GM23338 (cell line): ENCODE measurements at regions not wholly inside any gene's neighbourhood (a gene's known extent, or its start where the extent isn't known, plus 50 kb on each side); places are given as distances from the start of the nearest gene placed in this dataset.

Experiments
- ATAC-seq: fragments of 200-7000 bp; cut with Tn5 transposase; 3 replicates; pipeline ENCODE4 v1.9.1; 2020
- DNase-seq: peaks from one replicate; pipeline ENCODE4 v3.0.0-alpha.2; 2015; ENCODE audit warnings: low spot score
- H2AFZ ChIP-seq: fragments of 200-600 bp; sonication (generic); 2 replicates; pipeline ENCODE4 v1.8.0; 2016; ENCODE audit warnings: antibody characterized with exemption, mild to moderate bottlenecking, moderate library complexity
- H3F3A ChIP-seq: fragments of 200-600 bp; sonication (generic); replicated peaks from 2 replicates; pipeline ENCODE4 v1.8.0; 2017; ENCODE audit warnings: antibody characterized with exemption, mixed run types, low read depth
- H3K27ac ChIP-seq: fragments of 200-600 bp; sonication (generic); 2 replicates; pipeline ENCODE4 v1.6.1; 2016; ENCODE audit warnings: low read depth
- H3K27me3 ChIP-seq: fragments of 200-600 bp; sonication (generic); 2 replicates; pipeline ENCODE4 v1.8.0; 2016; ENCODE audit warnings: mild to moderate bottlenecking, mixed run types, moderate library complexity; ENCODE audit not compliant: insufficient read depth
- H3K36me3 ChIP-seq: fragments of 200-600 bp; sonication (generic); 2 replicates; pipeline ENCODE4 v1.8.0; 2016; ENCODE audit warnings: mild to moderate bottlenecking; ENCODE audit not compliant: insufficient read depth
- H3K4me1 ChIP-seq: fragments of 200-600 bp; sonication (generic); 2 replicates; pipeline ENCODE4 v1.8.0; 2016; ENCODE audit warnings: mild to moderate bottlenecking, moderate library complexity; ENCODE audit not compliant: insufficient read depth
- H3K4me2 ChIP-seq: fragments of 200-600 bp; sonication (generic); 2 replicates; pipeline ENCODE4 v1.7.1; 2017; ENCODE audit warnings: mixed run types
- H3K4me3 ChIP-seq: fragments of 200-600 bp; sonication (generic); 2 replicates; pipeline ENCODE4 v1.6.1; 2016; ENCODE audit warnings: mixed run types
- H3K79me2 ChIP-seq: fragments of 200-600 bp; sonication (generic); replicated peaks from 2 replicates; pipeline ENCODE4 v1.8.0; 2017; ENCODE audit warnings: mild to moderate bottlenecking; ENCODE audit not compliant: insufficient read depth
- H3K9me2 ChIP-seq: fragments of 200-600 bp; sonication (generic); 2 replicates; pipeline ENCODE4 v1.8.0; 2017; ENCODE audit not compliant: insufficient read depth
- H4K20me1 ChIP-seq: fragments of 200-600 bp; sonication (generic); replicated peaks from 2 replicates; pipeline ENCODE4 v1.8.0; 2017; ENCODE audit warnings: mild to moderate bottlenecking; ENCODE audit not compliant: insufficient read depth
- H3K27ac Mint-ChIP-seq: 2 replicates; pipeline ENCODE4 v1.8.0; 2020; ENCODE audit warnings: inconsistent platforms, mild to moderate bottlenecking, moderate library complexity, mixed read lengths
- H3K27me3 Mint-ChIP-seq: 3 replicates; pipeline ENCODE4 v1.8.0; 2022; ENCODE audit warnings: low read depth, mild to moderate bottlenecking, moderate library complexity, mixed read lengths, inconsistent platforms; ENCODE audit not compliant: insufficient read depth, poor library complexity
- H3K36me3 Mint-ChIP-seq: 3 replicates; pipeline ENCODE4 v1.8.0; 2021; ENCODE audit warnings: low read depth, mild to moderate bottlenecking, inconsistent platforms, moderate library complexity, mixed read lengths
- H3K4me1 Mint-ChIP-seq: 3 replicates; pipeline ENCODE4 v1.8.0; 2020; ENCODE audit warnings: mild to moderate bottlenecking, inconsistent platforms, mixed read lengths
- H3K4me3 Mint-ChIP-seq: 3 replicates; pipeline ENCODE4 v1.8.0; 2021; ENCODE audit warnings: moderate library complexity, mild to moderate bottlenecking, inconsistent platforms, mixed read lengths
- H3K9me3 Mint-ChIP-seq: 3 replicates; pipeline ENCODE4 v1.8.0; 2020; ENCODE audit warnings: moderate library complexity, mild to moderate bottlenecking, inconsistent platforms, mixed read lengths
- CREB1 ChIP-seq: fragments of 250-450 bp; sonication (Bioruptor Pico); IDR thresholded peaks from 2 replicates; pipeline ENCODE4 v1.5.0; 2020; ENCODE audit warnings: low read depth, mild to moderate bottlenecking, moderate library complexity
- CTCF ChIP-seq, 2 experiments: fragments of 200-600 bp in 1 of 2; sonication (generic) in 1 of 2; conservative IDR thresholded peaks; 2 replicates each; pipeline versions ENCODE4 v1.5.1 to v1.6.1; 2016 to 2017; ENCODE audit warnings: antibody characterized with exemption in 2 of 2, low read depth in 2 of 2, mild to moderate bottlenecking in 2 of 2, moderate library complexity in 1 of 2
- EZH2 ChIP-seq: fragments of 200-600 bp; sonication (generic); IDR thresholded peaks from one replicate; pipeline ENCODE4 v1.8.0; 2017; ENCODE audit warnings: antibody characterized with exemption, mild to moderate bottlenecking, low read depth; ENCODE audit not compliant: unreplicated experiment
- EZH2phosphoT487 ChIP-seq: fragments of 200-600 bp; sonication (generic); IDR thresholded peaks from one replicate; pipeline ENCODE4 v1.8.1; 2018; ENCODE audit warnings: antibody characterized with exemption; ENCODE audit not compliant: unreplicated experiment
- NANOG ChIP-seq: IDR thresholded peaks from 2 replicates; pipeline ENCODE4 v1.6.1; 2016; ENCODE audit warnings: antibody characterized with exemption, borderline replicate concordance
- STAT1 ChIP-seq: IDR thresholded peaks from one replicate; pipeline ENCODE4 v1.6.1; 2016; ENCODE audit warnings: antibody characterized with exemption; ENCODE audit not compliant: unreplicated experiment
- ZNF114 ChIP-seq: fragments of 250-450 bp; sonication (Bioruptor Pico); IDR thresholded peaks from 2 replicates; pipeline ENCODE4 v1.5.0; 2020; ENCODE audit warnings: mild to moderate bottlenecking, moderate library complexity
- ZNF331 ChIP-seq: fragments of 250-450 bp; sonication (Bioruptor Pico); IDR thresholded peaks from 2 replicates; pipeline ENCODE4 v1.5.0; 2020; ENCODE audit warnings: low read depth, mild to moderate bottlenecking, moderate library complexity
- TF ChIP-seq, protein P1 (sequence below): fragments of 250-450 bp; sonication (Bioruptor Pico); IDR thresholded peaks from 2 replicates; pipeline ENCODE4 v1.5.0; 2020; ENCODE audit warnings: mild to moderate bottlenecking, moderate library complexity
- TF ChIP-seq, protein P2 (sequence below): IDR thresholded peaks from one replicate; pipeline ENCODE4 v1.6.1; 2018; ENCODE audit warnings: antibody characterized with exemption; ENCODE audit not compliant: unreplicated experiment

DNA sequence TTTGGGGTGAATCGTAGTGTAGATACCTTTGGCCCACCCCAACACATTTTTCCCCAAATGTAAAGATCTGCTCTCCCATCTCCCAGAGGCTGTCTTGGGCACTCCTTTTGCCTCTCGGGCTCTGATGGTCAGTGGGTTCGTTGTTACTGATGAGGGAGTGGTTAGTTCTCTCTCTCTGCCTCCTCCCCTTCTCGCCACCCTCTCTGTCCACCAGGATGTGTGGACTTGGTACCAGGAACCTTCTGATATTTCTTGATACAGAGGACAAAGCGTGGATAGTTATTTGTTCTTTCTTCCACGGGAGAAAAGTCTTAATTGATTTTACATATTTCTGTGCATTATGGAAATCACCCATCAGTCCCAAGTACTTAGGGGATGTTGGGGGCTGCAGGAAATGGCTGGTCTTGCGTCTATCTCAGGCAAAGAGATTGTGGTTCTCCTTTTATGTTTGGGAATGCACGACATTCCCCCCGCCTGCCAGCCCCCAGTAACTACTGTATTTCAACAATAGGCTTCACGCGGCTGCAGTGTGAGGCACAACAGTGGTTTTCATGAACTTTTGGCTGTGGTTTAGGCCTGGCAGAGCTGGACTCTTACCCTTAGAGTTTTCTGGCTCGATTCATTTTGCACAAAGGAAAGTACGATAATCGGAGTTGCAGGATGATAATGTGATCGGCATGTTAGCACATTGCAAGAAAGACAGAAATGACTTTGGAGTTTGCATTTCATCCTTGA lies 79.0 kb upstream of the ZNF536 start (continued):
- TF ChIP-seq CTCF (conservative IDR thresholded peaks at IDR 0.05; ENCODE audit: low read depth in 2 of 2) (no peak), STAT1 (no peak)

- H3K27me3 ChIP-seq, result no peaks in the 10 kb centered on the region
- H3K4me1 ChIP-seq, result peaks cover 3% of the 10 kb centered on the region; the same call in 1 of the 2 replicates
- ATAC-seq (no peak), DNase-seq (no peak)
- H3K4me3 ChIP-seq, result no peak overlapping the region
- H2AFZ ChIP-seq, result no peak overlapping the region
- H3K36me3 ChIP-seq, result no peaks in the 10 kb centered on the region
- TF ChIP-seq EZH2phosphoT487 (no peak), EZH2 (no peak), ZNF331 (CRISPR knock-in tag) (no peak), ZNF114 (no peak), CTCF (conservative IDR thresholded peaks at IDR 0.05; ENCODE audit: low read depth in 2 of 2) (no peak), NANOG (no peak), CREB1 (no peak)
- TF ChIP-seq, protein P1, sequence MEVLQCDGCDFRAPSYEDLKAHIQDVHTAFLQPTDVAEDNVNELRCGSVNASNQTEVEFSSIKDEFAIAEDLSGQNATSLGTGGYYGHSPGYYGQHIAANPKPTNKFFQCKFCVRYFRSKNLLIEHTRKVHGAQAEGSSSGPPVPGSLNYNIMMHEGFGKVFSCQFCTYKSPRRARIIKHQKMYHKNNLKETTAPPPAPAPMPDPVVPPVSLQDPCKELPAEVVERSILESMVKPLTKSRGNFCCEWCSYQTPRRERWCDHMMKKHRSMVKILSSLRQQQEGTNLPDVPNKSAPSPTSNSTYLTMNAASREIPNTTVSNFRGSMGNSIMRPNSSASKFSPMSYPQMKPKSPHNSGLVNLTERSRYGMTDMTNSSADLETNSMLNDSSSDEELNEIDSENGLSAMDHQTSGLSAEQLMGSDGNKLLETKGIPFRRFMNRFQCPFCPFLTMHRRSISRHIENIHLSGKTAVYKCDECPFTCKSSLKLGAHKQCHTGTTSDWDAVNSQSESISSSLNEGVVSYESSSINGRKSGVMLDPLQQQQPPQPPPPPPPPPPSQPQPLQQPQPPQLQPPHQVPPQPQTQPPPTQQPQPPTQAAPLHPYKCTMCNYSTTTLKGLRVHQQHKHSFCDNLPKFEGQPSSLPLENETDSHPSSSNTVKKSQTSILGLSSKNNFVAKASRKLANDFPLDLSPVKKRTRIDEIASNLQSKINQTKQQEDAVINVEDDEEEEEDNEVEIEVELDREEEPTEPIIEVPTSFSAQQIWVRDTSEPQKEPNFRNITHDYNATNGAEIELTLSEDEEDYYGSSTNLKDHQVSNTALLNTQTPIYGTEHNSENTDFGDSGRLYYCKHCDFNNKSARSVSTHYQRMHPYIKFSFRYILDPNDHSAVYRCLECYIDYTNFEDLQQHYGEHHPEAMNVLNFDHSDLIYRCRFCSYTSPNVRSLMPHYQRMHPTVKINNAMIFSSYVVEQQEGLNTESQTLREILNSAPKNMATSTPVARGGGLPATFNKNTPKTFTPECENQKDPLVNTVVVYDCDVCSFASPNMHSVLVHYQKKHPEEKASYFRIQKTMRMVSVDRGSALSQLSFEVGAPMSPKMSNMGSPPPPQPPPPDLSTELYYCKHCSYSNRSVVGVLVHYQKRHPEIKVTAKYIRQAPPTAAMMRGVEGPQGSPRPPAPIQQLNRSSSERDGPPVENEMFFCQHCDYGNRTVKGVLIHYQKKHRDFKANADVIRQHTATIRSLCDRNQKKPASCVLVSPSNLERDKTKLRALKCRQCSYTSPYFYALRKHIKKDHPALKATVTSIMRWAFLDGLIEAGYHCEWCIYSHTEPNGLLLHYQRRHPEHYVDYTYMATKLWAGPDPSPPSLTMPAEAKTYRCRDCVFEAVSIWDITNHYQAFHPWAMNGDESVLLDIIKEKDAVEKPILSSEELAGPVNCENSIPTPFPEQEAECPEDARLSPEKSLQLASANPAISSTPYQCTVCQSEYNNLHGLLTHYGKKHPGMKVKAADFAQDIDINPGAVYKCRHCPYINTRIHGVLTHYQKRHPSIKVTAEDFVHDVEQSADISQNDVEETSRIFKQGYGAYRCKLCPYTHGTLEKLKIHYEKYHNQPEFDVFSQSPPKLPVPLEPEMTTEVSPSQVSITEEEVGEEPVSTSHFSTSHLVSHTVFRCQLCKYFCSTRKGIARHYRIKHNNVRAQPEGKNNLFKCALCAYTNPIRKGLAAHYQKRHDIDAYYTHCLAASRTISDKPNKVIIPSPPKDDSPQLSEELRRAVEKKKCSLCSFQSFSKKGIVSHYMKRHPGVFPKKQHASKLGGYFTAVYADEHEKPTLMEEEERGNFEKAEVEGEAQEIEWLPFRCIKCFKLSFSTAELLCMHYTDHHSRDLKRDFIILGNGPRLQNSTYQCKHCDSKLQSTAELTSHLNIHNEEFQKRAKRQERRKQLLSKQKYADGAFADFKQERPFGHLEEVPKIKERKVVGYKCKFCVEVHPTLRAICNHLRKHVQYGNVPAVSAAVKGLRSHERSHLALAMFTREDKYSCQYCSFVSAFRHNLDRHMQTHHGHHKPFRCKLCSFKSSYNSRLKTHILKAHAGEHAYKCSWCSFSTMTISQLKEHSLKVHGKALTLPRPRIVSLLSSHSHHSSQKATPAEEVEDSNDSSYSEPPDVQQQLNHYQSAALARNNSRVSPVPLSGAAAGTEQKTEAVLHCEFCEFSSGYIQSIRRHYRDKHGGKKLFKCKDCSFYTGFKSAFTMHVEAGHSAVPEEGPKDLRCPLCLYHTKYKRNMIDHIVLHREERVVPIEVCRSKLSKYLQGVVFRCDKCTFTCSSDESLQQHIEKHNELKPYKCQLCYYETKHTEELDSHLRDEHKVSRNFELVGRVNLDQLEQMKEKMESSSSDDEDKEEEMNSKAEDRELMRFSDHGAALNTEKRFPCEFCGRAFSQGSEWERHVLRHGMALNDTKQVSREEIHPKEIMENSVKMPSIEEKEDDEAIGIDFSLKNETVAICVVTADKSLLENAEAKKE (CRISPR knock-in tag), result no peak
- TF ChIP-seq, protein P2, sequence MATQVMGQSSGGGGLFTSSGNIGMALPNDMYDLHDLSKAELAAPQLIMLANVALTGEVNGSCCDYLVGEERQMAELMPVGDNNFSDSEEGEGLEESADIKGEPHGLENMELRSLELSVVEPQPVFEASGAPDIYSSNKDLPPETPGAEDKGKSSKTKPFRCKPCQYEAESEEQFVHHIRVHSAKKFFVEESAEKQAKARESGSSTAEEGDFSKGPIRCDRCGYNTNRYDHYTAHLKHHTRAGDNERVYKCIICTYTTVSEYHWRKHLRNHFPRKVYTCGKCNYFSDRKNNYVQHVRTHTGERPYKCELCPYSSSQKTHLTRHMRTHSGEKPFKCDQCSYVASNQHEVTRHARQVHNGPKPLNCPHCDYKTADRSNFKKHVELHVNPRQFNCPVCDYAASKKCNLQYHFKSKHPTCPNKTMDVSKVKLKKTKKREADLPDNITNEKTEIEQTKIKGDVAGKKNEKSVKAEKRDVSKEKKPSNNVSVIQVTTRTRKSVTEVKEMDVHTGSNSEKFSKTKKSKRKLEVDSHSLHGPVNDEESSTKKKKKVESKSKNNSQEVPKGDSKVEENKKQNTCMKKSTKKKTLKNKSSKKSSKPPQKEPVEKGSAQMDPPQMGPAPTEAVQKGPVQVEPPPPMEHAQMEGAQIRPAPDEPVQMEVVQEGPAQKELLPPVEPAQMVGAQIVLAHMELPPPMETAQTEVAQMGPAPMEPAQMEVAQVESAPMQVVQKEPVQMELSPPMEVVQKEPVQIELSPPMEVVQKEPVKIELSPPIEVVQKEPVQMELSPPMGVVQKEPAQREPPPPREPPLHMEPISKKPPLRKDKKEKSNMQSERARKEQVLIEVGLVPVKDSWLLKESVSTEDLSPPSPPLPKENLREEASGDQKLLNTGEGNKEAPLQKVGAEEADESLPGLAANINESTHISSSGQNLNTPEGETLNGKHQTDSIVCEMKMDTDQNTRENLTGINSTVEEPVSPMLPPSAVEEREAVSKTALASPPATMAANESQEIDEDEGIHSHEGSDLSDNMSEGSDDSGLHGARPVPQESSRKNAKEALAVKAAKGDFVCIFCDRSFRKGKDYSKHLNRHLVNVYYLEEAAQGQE, result no peak
- H3F3A ChIP-seq, result no peaks in the 10 kb centered on the region
- H3K36me3 Mint-ChIP-seq, result no peaks in the 10 kb centered on the region
- H3K79me2 ChIP-seq, result no peaks in the 10 kb centered on the region
- H3K27me3 Mint-ChIP-seq, result peaks cover 9% of the 10 kb centered on the region
- H3K4me3 Mint-ChIP-seq, result no peak overlapping the region
- H4K20me1 ChIP-seq, result no peaks in the 10 kb centered on the region
- H3K27ac Mint-ChIP-seq, result no peak overlapping the region
- H3K27ac ChIP-seq, result no peak overlapping the region
- peaks cover 22% of the 10 kb centered on the region for H3K4me1 Mint-ChIP-seq
- H3K9me2 ChIP-seq, result 0 out of 2 replicates have a peak, but pooled peaks cover 6% of the 10 kb centered on the region
- no peaks in the 10 kb centered on the region for H3K9me3 Mint-ChIP-seq
- no peak overlapping the region for H3K4me2 ChIP-seq
Measured at GRCh38 chr19:30297969-30298368, 74.2 kb upstream of the ZNF536 start.
